DMS 273 treated with DMSO at 0.1 percent for 48 hours (cell line): ENCODE measurements at regions not wholly inside any gene's neighbourhood (a gene's known extent, or its start where the extent isn't known, plus 50 kb on each side); places are given as distances from the start of the nearest gene placed in this dataset.
"Not testable (repeated sequence)": the region's sequence is repeated elsewhere in the genome, so short reads cannot be mapped to it uniquely, and the experiment has no call there.

Experiments used
- DNase-seq: peaks from one replicate; lab custom pipeline; 2025; lab: John Stamatoyannopoulos, UW

DNA sequence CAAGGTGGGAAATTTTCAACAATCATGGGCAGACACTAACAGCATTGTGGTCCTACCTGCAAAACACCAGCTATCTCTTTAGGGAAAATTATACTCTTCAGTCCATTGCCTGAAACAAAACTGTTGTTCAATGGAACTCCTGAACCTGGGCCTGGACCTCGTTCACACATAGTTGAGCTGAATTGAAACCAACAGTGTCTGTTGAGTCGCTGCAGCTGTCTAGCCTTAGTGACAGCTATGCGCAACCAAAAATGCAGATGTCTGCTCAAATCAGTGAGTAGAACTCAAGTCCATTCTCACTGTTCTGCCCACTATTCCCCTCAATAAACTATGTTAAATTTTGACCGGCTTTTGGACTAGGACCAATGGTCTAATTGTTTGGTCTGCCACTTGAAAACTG, 286.2 kb downstream of the TFAP2A start:
- no peak for DNase-seq

DNA sequence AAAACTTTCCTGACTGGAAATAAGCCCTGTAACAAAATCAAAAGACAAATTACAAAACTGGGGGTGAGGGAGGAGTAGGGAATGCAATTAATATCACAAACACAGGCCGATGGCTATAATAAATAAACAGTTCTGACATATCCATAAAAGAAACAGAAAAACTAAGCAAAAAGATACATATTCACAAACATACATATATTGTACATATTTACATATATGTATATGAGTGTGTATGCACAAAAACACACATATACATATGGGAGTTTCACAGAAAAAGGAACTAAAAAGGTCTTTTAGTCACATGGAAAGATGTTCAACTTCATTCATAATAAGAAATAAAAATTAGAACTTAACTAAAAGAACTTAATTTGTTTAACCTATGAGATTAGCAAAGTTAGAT, 292.7 kb downstream of the TFAP2A start:
- DNase-seq = no peak

DNA sequence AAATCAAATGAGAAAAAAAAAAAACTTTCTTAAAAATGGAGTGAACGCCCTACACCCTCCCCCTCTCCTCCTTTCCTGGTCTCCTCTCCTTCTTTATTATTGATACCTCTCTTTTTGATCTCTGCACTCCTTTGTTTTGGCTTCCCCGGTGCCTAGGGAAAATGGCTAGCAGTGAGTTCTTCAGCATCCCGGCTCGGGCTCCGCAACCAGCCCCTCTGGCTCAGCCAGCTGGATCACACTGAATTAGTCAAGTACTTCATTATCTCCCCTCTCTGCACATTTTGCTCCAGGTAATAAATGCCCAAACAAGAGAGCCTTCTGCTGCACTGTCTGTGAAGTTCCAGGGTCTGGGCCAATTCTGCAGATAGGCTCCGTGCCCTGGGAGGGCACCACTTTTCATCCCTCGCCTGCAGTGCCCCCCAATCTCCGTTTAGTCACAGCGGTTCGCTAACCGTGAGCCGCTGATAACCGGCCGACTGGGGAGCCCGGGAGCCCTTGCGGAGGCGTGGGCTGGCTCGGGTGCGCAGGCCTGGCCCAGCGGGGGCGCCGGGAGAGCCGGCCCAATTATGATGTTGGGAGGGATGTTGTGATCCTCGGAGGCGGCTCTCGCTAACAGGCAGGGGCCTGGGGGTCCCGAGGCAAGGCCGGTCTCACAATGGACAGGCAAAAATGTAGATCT, 301.9 kb downstream of the TFAP2A start:
- no peak for DNase-seq

DNA sequence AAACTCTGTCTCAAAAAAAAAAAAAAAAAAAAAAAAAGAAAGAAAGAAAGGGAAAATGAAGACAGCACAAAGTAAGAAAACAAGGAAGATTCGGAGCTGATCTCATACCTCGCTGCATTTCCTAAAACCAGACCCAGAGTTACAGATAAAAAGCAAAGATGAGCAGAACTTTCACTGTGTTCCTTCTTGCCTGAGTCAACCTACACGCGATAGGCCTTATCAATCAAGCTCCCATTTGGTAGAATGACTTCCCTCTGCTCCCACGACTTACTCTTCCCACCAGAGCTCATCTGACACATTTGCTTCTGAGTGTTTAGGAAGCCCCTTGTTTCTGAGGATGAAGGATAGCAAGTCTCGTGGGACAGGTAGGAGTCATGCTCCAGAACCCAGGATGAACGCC, 302.9 kb downstream of the TFAP2A start:
- DNase-seq = no peak

DNA sequence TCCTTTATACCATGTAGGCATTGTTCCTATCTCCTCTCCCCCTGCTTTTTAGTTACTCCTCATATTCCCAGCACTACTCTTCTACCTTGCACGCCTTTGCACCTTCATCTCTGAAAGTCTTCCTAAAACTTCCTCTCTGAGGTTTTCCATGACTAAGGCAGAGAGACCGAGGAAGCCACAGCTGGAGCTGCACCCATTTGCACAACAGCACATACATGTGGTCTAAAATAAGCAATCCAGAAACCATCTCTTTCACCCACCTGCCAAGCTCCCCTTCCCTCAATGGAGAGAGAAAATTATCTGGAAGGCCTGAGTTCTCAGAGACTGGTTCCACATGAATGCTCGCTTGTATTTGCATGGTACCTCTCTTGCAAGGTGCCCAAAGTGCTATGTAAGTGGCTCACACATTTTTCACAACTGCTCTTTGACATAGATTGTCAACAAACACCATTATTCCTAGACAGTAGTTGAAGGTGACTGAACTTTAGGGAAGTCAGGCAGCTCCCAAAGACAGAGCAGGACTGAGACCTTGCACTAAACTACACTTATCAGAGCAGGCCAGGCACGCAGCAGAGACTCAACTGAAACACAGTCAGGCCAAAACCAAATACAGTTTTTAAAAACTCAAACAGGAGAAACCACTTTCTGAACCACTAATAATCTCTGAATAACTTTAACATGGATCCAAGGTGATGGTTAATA, 313.2 kb downstream of the TFAP2A start:
- no peak for DNase-seq

DNA sequence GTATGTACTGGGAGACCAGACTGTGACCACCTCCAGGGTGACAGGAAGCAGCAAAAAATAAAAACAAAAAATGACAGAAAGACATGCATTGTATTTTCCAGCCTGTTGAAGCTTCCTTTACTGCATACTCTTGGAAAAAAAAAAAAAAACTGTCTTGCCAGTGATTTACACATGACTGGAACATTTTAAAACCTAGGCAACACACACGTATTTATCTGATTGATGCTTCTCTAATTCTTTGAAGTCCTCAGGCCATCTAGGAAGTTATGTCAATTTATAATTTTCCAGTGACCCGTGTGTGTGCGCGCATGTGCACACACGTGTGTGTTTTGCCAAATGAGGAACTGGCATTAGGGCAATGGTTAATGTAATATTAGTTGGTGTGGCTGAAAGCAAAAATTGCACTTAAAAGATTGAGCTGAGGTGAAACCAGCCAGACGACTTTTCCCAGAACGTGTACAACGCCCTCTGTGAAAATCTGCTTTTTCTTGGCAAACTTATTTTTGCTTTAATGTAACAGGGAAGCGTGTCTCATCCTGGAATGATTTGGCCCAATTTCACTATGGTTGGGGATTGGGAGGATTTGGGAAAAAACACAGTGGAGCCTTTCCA, 315.2 kb downstream of the TFAP2A start:
- no peak for DNase-seq

DNA sequence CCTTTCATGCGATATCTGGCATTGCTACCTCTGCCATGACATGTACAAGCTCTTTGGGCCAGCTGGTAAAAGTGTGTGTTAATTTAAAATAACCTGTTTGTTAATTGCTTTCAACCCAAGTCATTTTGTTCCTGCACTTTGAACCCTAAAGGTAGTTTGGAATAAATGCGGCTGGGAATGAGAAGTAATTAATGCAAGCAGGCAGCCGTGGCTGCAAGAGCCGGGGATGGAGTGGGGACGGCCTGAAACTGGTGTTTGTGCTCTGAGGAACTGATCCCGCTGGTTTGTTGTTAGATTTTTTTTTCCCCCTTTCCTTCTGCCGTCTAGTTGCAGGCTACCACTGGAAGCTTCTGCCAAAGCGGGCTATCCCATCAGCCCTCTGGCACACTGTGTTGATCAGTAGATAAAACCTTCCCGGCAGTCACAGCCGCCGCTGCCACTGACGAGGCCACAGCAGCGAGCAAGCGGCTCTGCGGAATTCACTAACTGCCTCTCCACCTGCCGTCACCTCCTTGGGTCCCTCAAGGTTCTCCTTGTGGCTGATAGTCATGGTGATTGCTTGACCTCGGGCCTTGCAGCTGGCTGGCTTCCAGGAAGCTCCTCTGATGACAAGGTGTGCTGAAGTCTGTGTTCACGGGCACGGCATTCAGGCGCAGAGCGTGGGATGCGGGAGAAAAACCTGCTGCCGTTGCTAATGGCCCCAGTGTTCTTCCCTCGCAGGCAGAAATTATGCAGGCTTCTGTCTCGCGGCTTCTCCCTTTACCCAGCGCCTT, 315.9 kb downstream of the TFAP2A start:
- no peak for DNase-seq

DNA sequence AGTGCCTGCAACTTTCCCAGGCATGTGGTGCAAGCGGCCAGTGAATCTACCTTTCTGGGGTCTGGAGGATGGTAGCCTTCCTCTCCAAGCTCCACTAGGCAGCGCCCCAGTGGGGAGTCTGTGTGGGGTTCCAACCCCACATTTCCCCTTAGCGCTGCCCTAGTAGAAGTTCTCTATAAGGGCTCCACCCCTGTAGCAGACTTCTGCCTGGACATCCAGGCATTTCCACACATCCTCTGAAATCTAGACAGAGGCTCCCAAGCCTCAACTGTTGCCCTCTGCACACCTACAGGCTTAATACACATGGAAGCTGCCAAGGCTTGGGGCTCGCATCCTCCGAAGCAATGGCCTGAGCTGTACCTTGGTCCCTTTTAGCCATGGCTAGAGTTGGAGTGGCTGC, 321.6 kb downstream of the TFAP2A start:
- no peak for DNase-seq

DNA sequence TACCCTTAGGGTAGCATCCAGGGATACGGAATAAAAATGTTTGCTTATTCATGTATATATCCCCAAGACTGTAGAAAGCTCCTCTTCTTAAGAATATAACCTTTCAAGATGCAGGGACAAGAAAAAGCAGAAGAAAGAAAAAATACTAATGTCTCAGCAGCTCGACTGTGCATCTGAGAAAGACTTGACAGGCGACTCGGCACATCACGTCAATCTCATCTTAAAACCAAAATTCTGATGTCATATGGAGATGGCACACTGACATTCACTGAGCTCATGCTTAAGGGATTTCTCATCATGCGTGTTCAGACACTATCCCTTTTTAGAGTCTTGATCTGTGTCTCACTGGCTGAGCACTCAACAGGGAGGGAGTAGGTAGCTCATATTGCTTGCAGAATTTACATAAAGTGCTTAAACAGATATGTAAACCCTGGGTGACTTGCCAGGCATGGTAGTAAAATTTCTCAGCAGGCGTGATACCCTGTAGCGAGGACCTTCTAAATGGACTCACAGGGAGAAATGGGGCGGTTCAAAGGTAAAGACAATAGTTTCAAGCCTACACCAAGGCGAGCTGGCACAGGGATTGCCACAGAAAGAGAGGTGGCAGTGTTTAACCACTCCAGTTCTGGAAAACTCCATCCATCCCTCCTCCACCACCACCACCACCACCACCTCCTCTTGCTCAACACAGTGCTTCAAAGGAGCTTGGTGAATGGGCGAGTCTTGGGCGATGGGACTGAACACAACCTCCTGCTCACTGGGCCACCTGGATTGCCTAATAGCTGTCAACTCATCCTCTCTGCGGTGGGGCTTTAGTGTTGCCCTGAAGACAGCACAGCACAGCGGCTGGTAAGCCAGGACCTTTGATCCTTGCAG, 330.5 kb downstream of the TFAP2A start:
- no peak for DNase-seq

DNA sequence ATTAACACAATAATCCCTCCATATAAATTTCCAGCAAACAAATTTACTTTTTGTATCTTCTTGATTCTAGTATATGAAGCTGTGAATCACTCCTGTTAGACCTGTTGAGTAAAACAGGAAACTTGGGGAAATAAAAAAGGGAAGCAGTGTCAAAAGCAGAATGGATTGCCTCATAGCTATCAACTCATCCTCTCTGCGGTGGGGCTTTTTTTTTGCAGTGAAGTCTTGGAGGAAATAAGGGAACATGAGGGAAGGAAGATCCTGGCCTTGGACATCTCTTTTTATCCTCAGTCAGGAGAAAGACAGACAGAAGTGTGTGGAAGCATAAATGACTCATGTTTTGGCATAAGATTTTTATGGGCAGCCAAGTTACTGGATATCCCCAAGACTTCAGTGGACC, 332.5 kb downstream of the TFAP2A start:
- DNase-seq = no peak

DNA sequence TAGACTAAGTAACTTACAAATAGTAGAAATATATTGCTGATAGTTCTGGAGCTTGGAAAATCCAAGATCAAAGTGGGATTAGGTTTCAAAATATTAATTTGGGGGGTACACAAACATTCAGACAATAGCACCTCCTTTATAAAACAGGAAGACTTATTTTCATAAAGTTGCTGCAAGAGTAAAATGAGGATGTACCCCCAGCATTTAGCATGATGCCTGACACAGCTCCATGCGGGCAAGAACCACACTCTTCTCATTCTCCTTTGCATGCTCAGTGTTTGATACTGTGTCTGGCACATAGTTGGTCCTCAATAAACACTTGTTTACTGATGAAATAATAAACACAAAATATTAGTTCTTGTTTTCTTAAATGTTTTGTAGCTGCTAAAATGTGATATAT, 332.9 kb downstream of the TFAP2A start:
- DNase-seq = no peak

DNA sequence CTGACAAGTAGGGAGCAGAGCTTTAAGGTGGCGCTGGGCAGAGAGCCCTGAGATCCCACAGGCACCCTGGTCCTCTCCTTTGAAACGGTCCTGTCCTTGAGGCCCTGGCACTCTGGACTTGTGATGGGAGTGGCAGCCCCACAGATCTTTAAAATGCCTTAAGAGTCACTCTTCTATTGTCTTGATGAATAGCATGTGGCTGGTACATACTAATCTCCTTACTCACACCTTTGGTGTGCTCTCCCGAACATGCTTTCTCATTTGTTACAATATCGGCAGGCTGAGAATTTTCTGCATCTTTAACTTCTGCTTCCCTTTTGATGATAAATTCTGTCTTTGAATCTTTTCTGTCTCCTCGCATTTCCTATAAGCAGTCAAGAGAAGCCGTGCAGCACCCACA, 333.8 kb downstream of the TFAP2A start:
- no peak for DNase-seq

DNA sequence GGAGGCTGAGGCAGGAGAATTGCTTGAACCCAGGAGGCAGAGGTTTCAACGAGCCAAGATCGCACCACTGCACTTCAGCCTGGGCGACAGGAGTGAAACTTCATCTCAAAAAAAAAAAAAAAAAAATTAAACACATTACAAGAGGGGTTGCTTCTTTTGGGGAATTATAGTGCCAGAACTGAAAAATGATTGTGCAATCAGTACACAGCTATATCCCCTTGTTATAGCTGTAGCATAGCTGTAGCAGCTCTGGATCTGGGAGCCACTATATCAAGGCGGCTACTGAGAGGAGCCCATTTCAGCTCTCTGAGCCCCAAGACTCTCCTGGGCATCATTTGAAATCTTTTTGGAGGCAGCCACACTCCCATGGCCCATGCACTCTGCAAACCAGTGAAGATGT, 334.3 kb downstream of the TFAP2A start:
- DNase-seq = no peak

DNA sequence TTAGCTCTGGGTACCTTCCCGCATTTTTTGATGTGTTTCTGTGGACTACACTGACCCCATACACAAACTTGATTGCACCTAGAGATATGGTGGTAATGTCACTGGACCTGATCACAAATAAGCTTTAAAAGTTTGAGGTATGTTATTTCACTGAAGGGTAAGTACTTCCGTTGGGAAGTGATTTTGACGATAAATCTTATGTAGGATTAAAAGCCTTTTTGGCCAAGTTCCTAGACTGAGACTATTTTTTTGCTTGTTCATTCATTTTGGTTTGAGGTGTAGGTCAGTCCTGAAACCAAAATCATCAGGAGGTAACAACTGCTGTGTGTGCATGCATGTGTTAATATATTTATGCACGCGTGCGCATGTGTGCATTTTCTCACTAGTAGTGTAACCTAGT, 336.3 kb downstream of the TFAP2A start:
- no peak for DNase-seq

DNA sequence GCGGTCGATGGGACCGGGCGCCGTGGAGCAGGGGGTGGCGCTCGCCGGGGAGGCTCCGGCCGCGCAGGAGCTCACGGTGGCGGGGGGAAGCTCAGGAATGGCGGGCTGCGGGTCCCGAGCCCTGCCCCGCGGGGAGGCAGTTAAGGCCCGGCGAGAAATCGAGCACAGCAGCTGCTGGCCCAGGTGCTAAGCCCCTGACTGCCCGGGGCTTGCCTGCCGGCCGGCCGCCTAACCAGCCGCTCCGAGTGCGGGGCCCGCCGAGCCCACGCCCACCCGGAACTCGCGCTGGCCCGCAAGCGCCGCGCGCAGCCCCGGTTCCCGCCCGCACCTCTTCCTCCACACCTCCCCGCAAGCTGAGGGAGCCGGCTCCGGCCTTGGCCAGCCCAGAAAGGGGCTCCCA, 340.1 kb downstream of the TFAP2A start:
- DNase-seq = not testable (repeated sequence)

DNA sequence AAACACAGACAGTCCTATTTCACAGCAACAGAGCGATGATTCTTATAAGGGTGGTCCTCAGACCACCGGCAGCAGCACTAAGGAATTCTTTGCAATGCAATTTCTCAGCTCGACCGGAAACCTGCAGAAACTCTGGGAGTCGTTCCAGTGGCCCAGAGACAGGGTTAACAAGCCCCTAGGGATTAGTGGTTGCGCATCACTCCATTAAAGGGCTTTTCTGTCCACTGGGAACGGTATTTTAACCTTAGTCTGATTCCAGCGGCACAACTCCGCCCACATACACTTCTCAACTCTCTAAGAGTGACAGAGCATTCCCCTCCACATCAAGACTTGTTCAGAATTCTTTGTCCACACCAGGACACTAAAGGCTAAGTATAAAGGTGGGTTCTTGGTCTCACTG, 341.5 kb downstream of the TFAP2A start:
- no peak for DNase-seq

DNA sequence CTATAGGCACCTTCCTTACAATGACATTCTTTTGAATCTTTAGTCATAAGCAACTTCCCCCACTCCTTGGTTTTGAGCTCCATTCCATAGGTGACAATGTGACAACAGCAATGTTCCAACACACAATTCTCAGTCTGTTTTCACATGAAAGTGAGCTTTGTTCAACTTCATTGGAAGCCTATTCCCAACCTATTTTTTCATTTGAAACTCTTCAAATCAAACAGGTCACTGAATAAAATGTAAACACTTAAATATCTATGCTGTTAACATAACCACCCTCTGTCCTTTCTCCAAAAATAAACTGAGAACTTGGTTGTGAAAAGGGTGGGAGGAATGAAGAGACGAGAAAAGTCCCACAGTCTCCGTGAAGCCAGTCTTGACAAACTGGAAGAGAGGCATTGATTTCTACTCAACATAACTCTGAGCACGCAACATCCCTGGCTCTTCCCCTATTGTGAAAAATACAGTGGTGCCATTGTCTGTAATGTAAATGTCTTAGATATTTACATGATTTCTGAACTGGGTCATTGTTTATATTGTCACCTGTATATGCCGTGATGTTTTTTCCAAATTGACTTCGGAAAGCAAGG, 343.1 kb downstream of the TFAP2A start:
- no peak for DNase-seq

DNA sequence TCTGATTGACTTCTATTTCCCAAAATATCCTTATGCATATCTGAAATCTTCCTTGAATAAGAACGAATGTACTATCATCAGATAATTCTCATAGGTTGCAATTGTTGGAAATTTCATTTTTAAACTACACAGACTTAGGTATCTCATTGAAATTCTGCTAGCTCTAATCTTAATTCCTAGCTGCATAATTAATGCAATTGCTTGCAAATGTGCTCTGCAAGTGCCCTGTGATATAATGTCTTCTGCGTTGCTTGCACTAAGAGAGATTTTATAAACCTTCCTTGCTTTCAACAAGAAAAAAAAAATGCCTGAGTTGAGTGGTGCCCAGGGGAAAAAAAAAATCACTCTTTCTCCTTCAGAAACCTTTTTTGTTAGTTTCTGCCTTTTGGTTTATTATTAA, 354.9 kb downstream of the TFAP2A start:
- DNase-seq = no peak

DNA sequence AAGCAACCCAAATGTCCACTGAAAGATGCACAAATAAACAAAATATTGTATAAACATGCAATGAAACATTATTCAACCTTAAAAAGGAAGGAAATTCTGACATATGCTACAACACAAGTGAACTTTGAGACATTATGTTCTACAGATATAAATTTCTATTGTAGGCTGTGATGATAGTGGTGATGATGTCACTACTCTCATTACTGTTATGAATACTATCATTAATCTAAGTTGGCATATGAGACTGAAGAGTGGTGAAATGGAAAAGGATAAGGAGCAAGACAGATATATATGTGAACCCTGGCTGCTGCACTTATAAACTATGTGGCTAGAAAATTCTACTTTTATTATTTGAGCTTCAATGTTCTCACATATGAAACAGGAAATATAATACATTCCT, 360.2 kb downstream of the TFAP2A start:
- DNase-seq = no peak

DNA sequence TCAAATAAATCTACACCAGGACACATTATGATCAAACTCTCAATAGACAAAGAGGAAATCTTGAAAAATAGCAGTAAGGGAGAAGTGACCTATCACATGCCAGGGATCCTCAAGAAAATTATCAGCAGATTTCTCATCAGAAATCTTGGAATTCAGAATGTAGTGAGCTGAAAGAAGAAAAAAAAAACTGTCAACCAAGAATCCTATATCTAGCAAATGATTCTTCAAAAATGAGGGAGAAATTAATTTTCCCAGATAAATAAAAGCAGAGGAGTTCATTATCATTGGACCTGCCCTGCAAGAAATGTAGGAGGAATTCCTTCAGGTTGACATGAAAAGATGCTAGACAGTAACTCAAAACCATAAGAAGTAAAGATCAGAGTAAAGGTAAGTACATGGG, 363.6 kb downstream of the TFAP2A start:
- no peak for DNase-seq
